Psoas muscle (tissue), 7 donors: ENCODE measurements at regions not wholly inside any gene's neighbourhood (a gene's known extent, or its start where the extent isn't known, plus 50 kb on each side); places are given as distances from the start of the nearest gene placed in this dataset.

Source experiments
- ATAC-seq, 4 donors: fragments of 200-7000 bp; cut with Tn5 transposase; one replicate each; pipeline ENCODE4 v1.9.1; 2020; ENCODE audit warnings: moderate library complexity in 3 of 4, mild to moderate bottlenecking in 2 of 4
- DNase-seq, 2 donors: peaks; one replicate each; pipeline ENCODE4 v3.0.0-alpha.2; 2020
- H3K27ac ChIP-seq: fragments of 200-600 bp; one replicate; pipeline ENCODE4 v1.8.0; 2022
- H3K27me3 ChIP-seq, 3 donors: fragments of 200-600 bp in 1 of 3; one replicate each; pipeline versions ENCODE4 v1.6.1 to v1.8.0; 2013 to 2022; ENCODE audit warnings: low read length in 2 of 3, mild to moderate bottlenecking in 2 of 3, moderate library complexity in 1 of 3; ENCODE audit not compliant: insufficient read depth in 3 of 3
- H3K36me3 ChIP-seq, 2 donors: fragments of 200-600 bp in 1 of 2; one replicate each; pipeline versions ENCODE4 v1.6.1 to v1.8.0; 2013 to 2022; ENCODE audit warnings: low read depth in 1 of 2, mild to moderate bottlenecking in 1 of 2, moderate library complexity in 1 of 2; ENCODE audit not compliant: insufficient read depth in 1 of 2
- H3K4me1 ChIP-seq: fragments of 200-600 bp; one replicate; pipeline ENCODE4 v1.8.0; 2022
- H3K4me3 ChIP-seq: fragments of 200-600 bp; one replicate; pipeline ENCODE4 v1.8.0; 2022; ENCODE audit warnings: mild to moderate bottlenecking
- H3K9me3 ChIP-seq: fragments of 200-600 bp; one replicate; pipeline ENCODE4 v1.8.0; 2022
- CTCF ChIP-seq: fragments of 200-600 bp; IDR thresholded peaks from one replicate; pipeline ENCODE4 v1.8.0; 2022; ENCODE audit warnings: antibody characterized with exemption
- WGBS, 3 donors: extraction: QIAGEN DNeasy Blood & Tissue Kit; methylation state at CpG; one replicate each; pipeline versions ENCODE4 v1.1.6 to v1.1.7; 2013; 5-methylcytosine and 5-hydroxymethylcytosine counted together
- intact Hi-C, 2 donors: fragments of 100-400 bp; cut with DNase I; formaldehyde crosslinking; loops; one replicate each; pipeline versions ENCODE4 v1.11.0 to v1.14.2; 2022
- donor health status: healthy with polysubstance abuse.
- donor health status: DM: no; HTN: no; CAD: no; lungs with moderate emphysema.
- donor health status: Bipolar disorder and iron deficiency.
- donor health status: healthy.
- donor health status: DM: yes; HTN: yes; CAD: no.
- donor health status: DM: no; HTN: no; CAD: no.
- donor health status: DM: yes; HTN: yes; CAD: no.

- Histone ChIP-seq H3K4me3 (no peak overlapping the region), H3K9me3 (no peaks in the 10 kb centered on the region), H3K4me1 (peaks cover 11% of the 10 kb centered on the region), H3K27ac (no peak overlapping the region), H3K27me3 (no peaks in the 10 kb centered on the region), H3K36me3 (no peaks in the 10 kb centered on the region)
- 68 to 77% (median 69%) methylated on average over 8 of the region's 8 CpGs for WGBS, 3 donors
- no peak for TF ChIP-seq CTCF
- DNase-seq = no peak
- ATAC-seq = no peak
- intact Hi-C loops = no loop called here
Observed at GRCh38 chr7:25399000-25399750, 170.9 kb upstream of the NPVF start.

GRCh38 chr7:25402532-25402931, 174.2 kb upstream of the NPVF start:
- Histone ChIP-seq H3K4me3 (no peak overlapping the region), H3K4me1 (peaks cover 8% of the 10 kb centered on the region), H3K27ac (peak overlapping the region; percentile 58), H3K9me3 (no peaks in the 10 kb centered on the region), H3K36me3 (no peaks in the 10 kb centered on the region), H3K27me3 (no peaks in the 10 kb centered on the region)
- intact Hi-C loops = no loop called here
- 60 to 74% (median 67%) methylated on average over 4 of the region's 4 CpGs for WGBS, 3 donors
- DNase-seq = no peak
- ATAC-seq = peak; percentile 25 to 93 (median 84)
- TF ChIP-seq CTCF = no peak

GRCh38 chr7:25405736-25406135, 177.4 kb upstream of the NPVF start:
- no peak overlapping the region for H3K27ac ChIP-seq
- ATAC-seq (no peak), DNase-seq (no peak)
- no peaks in the 10 kb centered on the region for H3K27me3 ChIP-seq
- H3K4me3 ChIP-seq = no peak overlapping the region
- WGBS, 3 donors = 32 to 39% (median 35%) methylated on average over 5 of the region's 5 CpGs
- no peak for TF ChIP-seq CTCF
- no peaks in the 10 kb centered on the region for H3K36me3 ChIP-seq
- peaks cover 8% of the 10 kb centered on the region for H3K4me1 ChIP-seq
- no peaks in the 10 kb centered on the region for H3K9me3 ChIP-seq
- intact Hi-C loops = no loop called here

GRCh38 chr7:25407053-25407452, 178.8 kb upstream of the NPVF start:
- ATAC-seq = no peak
- H3K4me1 ChIP-seq = peaks cover 8% of the 10 kb centered on the region

More at GRCh38 chr7:25407053-25407452, 178.8 kb upstream of the NPVF start:
- intact Hi-C loops = no loop called here
- Histone ChIP-seq H3K27ac (no peak overlapping the region), H3K4me3 (no peak overlapping the region), H3K36me3 (no peaks in the 10 kb centered on the region), H3K9me3 (no peaks in the 10 kb centered on the region), H3K27me3 (no peaks in the 10 kb centered on the region)
- no peak for DNase-seq
- TF ChIP-seq CTCF = no peak
